GM12892 (cell line): ENCODE measurements at regions not wholly inside any gene's neighbourhood (a gene's known extent, or its start where the extent isn't known, plus 50 kb on each side); places are given as distances from the start of the nearest gene placed in this dataset.

Experiments
- POLR2A ChIP-seq: IDR thresholded peaks from 2 replicates; pipeline ENCODE4 v1.6.1; 2011; ENCODE audit warnings: low read depth, low read length, control low read depth
- POLR2AphosphoS5 ChIP-seq: IDR thresholded peaks from 2 replicates; pipeline ENCODE4 v1.6.1; 2011; ENCODE audit warnings: low read depth, low read length, control low read depth
- TAF1 ChIP-seq: IDR thresholded peaks from 2 replicates; pipeline ENCODE4 v1.6.1; 2011; ENCODE audit warnings: low read depth, mild to moderate bottlenecking, control low read depth, low read length, borderline replicate concordance

GRCh38 chr9:29873579-29873978 lies 2300.3 kb upstream of the C9orf72 start:
- TF ChIP-seq POLR2A (no peak), TAF1 (no peak), POLR2AphosphoS5 (no peak)
